Stomach (tissue), 4 donors: ENCODE measurements at regions not wholly inside any gene's neighbourhood (a gene's known extent, or its start where the extent isn't known, plus 50 kb on each side); places are given as distances from the start of the nearest gene placed in this dataset.

Experiments used
- POLR2A ChIP-seq, 4 donors: fragments of 450-650 bp; IDR thresholded peaks; one replicate each; pipeline ENCODE4 v1.6.1; 2016; ENCODE audit warnings: antibody characterized with exemption in 4 of 4, control low read depth in 2 of 4, mild to moderate bottlenecking in 1 of 4, moderate library complexity in 1 of 4
- POLR2AphosphoS5 ChIP-seq, 3 donors: sonication (generic); formaldehyde crosslinking; IDR thresholded peaks; one replicate each; pipeline ENCODE4 v1.6.1; 2016; ENCODE audit warnings: antibody characterized with exemption in 3 of 3
- TF ChIP-seq, protein P1 (sequence below), 7 experiments: fragments of 450-650 bp in 4 of 7; fragments of 200-600 bp in 3 of 7; sonication (generic) in 3 of 7; IDR thresholded peaks; one replicate each; pipeline ENCODE4 v1.5.1; 2016 to 2019; ENCODE audit warnings: antibody characterized with exemption in 7 of 7, control low read depth in 2 of 7, mild to moderate bottlenecking in 1 of 7

DNA sequence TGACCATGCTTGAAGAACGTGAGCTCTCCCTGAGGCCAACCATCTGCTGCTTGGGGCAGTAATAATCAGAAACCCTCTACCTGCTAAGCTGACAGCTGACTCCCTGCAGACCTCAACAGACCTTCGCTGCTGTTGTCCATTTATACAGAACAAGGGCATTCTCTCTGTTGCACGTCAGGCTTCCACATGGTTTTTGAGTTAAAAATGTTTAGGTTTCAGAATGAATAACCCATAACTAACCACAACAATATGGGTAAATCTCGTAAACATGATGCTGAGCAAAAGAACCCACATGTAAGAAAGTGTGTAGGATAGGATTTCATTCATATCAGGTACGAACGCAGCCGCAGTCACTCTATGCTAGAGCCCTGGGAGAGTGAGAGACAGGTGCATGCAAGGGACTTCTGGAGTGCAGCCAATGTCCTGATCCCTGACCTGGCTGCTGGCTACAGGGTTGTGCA is 348.5 kb downstream of the MED10 start:
- TF ChIP-seq, protein P1, sequence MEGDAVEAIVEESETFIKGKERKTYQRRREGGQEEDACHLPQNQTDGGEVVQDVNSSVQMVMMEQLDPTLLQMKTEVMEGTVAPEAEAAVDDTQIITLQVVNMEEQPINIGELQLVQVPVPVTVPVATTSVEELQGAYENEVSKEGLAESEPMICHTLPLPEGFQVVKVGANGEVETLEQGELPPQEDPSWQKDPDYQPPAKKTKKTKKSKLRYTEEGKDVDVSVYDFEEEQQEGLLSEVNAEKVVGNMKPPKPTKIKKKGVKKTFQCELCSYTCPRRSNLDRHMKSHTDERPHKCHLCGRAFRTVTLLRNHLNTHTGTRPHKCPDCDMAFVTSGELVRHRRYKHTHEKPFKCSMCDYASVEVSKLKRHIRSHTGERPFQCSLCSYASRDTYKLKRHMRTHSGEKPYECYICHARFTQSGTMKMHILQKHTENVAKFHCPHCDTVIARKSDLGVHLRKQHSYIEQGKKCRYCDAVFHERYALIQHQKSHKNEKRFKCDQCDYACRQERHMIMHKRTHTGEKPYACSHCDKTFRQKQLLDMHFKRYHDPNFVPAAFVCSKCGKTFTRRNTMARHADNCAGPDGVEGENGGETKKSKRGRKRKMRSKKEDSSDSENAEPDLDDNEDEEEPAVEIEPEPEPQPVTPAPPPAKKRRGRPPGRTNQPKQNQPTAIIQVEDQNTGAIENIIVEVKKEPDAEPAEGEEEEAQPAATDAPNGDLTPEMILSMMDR (IDR thresholded peaks at IDR 0.05): no peak
- TF ChIP-seq POLR2A (IDR thresholded peaks at IDR 0.05): no peak
- no peak for TF ChIP-seq POLR2AphosphoS5 (IDR thresholded peaks at IDR 0.05)
